Ecto neural progenitor cell (in vitro differentiated cells): ENCODE measurements at regions not wholly inside any gene's neighbourhood (a gene's known extent, or its start where the extent isn't known, plus 50 kb on each side); places are given as distances from the start of the nearest gene placed in this dataset.
"Not testable (repeated sequence)": the region's sequence is repeated elsewhere in the genome, so short reads cannot be mapped to it uniquely, and the experiment has no call there.

ENCODE experiments used
- DNase-seq: peaks from one replicate; pipeline ENCODE4 v3.0.0-alpha.2; 2018; ENCODE audit warnings: low spot score

DNA sequence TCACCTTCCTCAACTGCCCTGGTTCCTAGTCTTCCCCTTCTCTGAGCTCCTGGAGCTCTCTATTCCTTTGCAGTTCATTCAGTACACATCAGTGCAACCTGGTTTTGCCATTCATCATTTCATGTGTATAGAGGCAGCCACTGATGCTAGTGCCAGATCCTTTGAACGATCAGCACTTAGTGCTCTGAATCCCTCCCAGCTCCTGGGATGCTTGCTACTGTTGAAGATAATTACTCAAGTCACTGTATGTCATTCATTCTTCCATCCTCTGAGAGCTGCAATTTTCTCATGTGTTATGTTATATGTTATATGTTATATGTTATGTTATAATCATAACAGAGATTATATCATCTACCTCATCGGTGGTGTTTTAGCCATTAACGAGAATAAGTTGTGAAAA, 98.5 kb upstream of the UXS1 start:
- peak; percentile 15 for DNase-seq

DNA sequence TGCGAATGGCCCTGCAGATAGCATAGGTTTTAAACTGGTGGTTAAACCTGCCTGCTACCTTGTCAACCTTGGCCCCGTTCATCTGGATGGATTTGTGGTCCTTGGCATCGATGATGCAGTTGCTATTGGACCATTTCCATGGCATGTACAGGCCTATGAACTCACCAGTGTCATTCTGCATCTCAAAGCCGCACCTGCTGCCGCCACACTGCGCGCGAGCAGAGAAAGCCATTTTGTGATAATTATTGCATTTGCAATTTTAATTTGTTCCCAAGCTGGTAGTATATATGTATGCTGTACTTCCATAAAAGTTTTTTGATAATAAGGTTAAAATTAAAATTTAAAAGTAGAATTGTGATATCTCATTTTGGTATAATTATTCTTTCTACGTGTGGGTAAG, 94.8 kb upstream of the UXS1 start:
- DNase-seq: peak; percentile 10

DNA sequence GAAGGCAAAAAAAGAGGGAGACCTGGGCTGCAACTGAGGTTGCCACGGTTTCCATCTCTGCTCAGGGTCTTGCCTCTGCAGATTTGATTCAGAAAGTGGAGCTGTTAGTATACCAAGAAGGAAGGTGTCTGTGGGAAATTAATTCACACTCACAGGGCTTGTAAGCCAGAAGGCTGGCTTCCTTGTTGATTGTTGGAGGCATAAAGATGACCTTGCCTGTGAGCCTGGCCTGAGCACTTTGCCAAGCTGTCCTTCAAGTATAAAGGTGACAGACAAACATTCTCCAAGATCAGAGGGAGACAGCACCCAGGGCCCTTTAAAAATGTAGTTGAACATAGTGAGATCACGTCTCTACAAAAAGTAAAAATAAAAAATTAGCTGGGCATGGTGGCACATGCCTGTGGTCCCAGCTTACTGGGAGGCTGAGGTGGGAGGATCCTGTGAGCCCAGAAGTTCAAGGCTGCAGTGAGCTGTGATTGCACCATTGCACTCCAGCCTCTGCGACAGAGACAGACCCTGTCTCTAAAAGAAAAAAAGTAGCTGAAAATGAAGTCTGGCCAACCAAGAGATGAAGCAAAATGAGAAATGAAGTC, 91.2 kb upstream of the UXS1 start:
- DNase-seq: peak; percentile 27

DNA sequence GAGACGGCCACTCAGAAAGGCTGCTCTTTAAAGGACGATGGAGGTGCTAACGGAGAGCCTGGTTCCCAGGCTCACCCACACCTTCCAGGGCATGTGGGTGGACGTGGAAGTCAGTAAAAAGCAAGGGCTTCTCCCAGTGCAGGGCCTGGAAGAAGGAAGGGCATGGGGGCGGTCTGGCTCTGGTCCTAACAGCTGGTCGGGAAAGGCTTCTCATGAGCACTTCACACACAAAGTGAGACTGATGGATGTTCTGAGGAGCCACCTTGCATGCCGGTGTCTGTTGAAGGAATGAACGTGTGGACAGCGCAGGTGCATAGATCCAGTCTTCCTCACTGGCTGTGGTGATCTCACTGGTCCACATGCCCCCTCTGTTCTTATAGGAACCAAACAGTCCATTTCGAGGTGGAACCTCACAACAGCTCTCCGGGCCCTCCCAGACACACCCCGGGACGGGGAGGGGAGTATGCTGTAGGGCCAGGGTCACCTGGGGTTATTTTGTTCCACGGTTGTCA, 90.6 kb upstream of the UXS1 start:
- DNase-seq: peak; percentile 37

DNA sequence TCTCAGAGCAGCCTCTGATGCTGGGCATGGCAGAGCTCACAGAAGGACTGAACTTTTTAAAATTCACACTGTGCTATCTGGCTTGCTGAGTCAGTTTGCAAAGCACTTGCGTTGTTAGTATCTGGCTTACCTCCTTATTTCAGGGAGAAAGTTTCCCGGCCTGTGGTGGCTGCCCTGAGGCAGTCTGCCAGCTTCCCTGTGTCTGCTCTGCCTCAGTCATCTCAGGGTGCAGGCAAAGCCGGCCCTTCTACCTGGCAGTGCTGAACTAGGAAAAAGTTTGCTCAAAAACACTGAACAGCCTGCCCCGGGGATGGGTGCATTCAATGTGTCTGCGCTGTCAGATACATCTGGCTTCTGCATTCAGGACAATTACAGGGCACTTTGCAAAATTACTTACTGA, 90.2 kb upstream of the UXS1 start:
- no peak for DNase-seq

DNA sequence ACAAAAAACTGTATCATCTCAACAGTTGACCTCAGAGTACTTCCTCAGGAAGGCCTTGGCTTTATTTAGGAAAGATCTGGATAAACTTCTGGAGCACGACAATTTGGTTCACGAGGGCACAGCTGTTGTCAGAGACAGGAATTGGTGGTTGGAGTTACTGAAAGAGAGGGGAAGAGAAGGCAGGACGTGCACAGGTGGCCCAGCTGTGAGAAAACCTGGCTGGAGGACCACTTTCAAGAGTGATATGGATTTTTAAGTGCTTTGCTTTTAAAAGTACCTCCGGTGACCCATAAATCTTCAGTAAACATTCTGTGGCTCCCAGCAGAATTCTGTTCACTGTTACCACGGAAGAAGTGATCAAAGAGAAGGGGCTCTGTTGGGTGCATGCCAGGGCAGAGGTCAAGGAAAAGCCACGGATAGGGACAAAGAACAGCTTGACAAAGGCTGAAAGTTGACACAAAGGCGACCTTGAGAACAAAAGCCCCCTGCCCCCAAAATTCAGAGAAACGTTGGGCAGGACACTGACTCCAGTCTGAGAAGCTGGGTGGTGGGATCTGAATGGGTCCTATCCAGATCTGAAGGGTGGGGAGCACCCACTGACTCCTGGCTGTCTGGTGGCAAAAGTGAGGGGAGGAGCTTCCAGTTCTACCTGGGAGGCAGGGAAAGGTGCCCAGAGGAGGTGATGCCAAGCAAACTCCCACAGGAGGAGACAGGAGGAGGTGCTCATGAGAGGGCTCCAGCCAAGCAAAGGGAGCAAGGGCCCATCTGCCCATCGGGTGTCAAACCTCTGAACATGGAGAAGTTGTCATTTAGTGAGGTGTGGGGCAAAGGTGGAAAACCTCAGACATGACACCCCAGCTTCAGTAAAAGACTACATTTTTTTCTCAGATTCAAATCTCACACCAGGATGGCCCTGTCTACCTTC, 89.4 kb upstream of the UXS1 start:
- not testable (repeated sequence) for DNase-seq

DNA sequence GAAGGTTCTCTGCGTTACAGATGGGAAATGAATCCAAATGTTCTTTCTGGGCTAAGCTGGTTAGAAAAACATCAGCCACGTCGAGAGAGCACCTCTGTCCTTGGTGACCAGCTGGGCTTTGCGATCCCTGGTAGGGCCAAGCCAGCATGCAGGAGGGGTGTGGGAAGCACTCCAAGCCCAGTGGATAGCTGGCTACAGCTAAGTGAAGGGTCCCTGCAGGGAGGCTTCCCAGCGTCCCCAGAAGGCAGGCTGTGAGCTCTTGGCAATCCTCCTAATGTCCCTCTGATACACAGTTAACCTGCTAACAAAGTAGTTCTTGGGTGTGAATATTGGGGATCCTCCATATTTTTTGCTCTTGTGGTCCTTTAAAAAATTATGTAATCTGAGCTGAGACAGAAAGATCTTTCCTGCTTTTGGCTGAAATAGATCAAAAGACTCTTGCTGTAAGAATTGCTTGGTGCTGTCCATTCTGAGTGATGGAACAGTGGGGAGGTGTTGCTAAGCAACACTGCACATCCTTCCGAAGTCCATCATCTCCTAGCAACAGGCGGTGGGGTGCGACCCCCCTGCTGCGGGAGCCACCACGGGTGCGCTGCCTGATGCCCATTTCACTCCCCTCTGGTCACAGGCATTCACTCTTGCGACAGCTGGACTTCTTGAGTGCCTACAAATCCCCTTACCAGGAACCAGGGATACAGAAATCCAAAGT, 88.5 kb upstream of the UXS1 start:
- DNase-seq: peak; percentile 66

DNA sequence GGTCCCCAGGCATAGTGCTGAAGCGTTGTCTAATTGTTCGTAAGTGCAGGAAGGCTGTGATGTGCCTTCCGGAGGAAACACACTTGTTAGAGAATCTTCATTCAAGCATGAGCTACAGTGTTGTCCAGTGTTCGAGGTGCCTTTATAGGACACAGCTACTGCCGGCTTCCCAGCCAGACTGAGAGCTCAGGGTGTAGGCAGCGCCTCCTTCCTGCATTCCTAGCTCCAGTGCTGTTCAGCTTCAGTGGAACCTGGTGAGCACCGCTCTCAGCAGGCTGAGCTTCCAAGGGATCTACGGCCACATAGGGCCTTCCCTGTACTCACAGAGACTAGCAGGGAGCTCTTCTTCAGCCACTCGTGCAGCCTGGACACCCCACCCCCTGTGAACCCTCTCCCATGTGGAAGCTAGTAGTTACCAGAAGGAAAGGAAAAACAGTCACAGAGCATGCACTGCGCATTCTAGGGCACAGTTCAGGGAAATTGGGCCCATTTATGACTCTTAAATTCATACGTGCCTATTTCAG, 87.9 kb upstream of the UXS1 start:
- not testable (repeated sequence) for DNase-seq

DNA sequence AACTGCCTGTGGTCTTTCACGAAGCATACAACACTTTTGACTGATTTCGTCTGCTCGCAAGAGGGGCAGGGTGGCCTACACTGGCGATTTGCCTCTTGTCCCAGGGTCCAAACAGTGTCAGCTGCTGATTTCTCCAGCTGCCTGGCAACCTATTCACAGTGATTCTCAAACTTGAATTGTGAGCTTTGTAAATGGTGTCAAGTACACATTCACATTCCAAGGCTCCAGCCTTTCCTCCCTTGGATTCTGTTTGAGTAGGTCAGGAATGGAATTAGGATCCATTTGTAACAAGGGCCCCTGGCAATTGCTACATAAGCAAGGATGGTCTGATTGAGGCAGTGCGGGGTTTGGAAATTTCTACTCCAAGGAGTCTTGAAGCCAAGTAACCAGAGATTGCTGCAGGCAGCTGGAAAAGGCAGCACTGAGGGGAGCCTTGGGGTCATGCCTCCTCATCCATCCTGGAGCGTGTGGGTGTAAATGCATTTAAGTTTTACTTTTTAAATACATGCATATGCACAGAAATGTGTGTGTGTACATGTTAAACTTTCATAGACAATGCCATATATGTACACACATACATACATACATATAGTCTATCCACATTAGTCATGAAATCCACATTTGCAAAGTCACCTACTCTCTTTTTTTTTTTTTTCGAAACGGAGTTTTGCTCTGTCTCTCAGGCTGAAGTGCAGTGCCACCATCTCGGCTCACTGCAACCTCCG, 86.8 kb upstream of the UXS1 start:
- no peak for DNase-seq

DNA sequence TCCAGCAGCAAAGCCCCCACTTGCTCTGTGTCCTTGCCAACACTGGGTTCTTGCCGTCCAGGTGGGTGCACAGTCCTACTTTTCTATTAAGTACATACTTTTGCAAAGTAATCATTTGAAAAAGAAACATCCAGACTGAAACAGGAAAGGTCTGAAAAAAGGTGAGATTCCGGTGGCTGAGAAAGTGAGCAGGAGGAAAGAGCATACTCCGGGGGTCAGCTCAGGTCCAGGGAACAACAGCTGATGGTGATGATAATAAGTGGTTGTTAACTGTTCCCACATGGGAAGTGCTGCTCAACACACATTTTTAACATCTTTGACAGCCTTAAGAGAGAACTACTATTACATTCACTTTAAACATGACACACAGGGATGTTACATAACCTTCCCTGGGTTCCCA, 86.1 kb upstream of the UXS1 start:
- DNase-seq: no peak

DNA sequence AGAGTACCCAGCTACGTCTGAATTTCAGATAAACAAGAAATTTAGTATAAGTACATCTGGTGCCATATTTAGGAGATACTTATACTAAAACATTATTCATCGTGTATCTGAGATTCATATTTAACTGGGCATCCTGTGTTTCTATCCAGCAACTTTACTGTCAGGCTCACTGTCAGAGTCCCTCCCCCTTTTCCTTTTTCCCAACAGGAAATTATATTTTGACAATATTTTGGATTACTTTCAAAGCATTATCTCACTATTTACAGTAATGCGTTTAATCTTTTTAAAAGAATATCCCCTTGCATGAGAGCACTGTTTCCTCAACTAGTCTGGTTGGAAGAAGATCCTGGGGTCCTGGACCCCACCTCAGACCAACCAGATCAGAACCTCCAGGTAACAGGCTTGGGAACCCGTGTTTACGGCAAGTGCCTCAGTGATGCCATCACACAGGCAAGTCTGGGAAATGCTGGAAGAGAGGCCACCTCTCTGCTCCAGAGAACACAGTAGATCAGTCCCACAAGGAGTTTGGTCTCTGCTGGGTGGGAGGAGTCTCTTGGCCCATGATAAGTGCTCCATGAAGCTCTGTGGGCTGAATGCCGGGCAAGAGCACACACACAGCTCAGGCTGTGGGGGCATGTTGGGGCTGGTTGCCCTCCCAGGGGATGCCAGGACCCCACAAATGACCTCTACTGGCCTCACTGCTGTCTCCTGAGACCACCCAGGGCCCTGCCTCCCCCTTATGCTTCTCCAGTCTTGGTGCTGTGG, 84.2 kb upstream of the UXS1 start:
- no peak for DNase-seq

DNA sequence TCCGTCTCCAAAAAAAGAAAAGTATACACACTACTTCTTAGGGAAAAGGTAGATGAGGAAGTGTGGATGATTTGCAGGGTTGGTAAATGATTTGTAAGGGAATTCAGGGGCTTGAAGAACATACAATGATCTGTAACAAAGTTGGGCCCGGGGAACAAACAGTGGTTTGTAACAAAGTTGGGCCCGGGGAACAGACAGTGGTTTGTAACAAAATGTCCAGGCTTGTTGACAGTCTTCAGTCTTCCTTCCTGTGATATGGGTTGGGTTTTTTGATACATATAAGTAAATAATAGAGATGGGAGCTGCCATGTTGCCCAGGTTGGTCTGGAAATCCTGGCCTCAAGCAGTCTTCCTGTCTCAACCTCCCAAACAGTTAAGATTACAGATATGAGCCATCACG, 83.3 kb upstream of the UXS1 start:
- DNase-seq: no peak

DNA sequence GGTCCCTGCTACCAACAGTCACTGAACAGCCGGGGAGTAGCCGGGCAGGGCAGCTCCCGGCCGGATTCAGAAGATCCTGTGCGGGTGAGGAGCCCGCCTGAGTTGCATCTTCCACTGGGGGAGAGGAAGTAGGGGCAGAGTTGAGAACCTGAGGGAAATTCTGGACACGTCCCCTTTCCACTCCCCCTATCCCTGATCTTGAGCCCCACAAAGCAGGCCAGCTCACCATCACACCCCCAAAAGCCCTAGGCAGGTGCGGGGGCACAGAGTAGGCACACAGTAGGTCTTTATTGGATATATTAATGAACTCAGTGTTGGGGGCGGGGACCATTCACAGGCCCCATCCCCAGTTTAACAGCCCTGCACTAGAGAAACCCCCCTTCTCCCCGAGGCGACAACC, 81.9 kb upstream of the UXS1 start:
- DNase-seq: no peak

DNA sequence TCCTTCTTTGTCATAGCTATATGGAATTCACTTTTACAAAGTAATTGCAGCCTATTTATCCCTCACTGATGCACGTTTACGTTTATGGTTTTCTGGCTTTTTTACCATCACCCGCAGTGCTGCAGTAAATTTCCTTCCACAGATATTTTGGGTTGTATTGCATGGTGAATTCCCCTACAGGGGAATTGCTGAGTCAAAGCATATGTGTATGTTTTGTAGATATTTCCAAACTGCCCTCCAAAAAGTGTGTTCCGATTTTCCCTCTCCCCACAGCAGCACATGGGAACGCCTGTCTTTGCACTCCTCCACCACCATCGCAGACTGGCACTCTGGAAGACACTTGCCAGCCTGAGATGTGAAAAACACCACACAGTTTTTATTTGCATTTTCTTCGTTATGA, 80.6 kb upstream of the UXS1 start:
- DNase-seq: no peak

DNA sequence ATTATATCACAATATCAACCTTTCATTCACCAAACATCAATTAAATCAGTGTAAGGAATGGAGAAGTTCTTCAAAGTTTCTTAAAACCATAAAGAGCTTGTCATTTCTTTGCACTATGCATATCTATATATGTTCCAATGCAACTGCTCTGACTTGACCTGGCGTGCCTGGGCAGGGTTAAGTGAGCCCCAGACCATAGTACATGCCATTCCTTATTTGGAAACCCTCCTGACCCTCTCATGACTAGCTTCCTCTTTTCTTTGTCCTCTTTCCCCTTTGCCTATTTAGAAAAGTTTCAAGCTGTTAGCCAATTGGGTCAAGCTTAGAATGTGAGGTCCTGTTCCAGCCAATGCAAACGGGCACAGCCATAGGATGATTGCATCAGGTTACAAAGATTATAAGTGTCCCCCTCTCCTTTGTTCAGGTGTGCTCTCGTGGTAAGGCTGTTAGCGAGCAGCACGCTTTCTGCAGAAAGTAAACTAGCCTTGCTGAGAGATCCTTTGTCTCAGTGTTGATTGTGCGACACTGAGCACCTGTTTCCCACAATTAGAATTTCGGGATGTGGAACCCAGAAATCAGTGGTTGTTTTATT, 78.2 kb upstream of the UXS1 start:
- DNase-seq: no peak

DNA sequence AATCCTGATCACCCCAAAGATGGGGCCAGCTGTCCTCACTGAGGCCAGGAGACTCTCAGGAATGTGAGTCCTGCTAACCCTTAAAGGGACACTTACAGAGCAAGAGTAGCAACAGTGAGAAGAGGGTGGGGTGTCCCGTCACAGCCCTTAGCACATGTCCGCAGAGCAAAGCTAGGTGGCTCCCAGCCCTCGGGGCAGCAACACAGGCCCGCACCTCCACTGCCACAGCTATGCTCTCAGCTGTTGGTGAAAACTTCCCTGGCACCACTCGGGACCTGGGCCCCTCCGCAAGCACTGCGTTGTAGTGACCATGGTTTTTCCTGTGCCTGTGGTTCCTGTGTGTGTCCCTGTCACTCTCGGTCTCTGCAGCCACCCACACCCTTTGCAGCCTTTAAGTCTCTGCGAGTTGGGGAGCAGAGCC, 76.4 kb upstream of the UXS1 start:
- no peak for DNase-seq

DNA sequence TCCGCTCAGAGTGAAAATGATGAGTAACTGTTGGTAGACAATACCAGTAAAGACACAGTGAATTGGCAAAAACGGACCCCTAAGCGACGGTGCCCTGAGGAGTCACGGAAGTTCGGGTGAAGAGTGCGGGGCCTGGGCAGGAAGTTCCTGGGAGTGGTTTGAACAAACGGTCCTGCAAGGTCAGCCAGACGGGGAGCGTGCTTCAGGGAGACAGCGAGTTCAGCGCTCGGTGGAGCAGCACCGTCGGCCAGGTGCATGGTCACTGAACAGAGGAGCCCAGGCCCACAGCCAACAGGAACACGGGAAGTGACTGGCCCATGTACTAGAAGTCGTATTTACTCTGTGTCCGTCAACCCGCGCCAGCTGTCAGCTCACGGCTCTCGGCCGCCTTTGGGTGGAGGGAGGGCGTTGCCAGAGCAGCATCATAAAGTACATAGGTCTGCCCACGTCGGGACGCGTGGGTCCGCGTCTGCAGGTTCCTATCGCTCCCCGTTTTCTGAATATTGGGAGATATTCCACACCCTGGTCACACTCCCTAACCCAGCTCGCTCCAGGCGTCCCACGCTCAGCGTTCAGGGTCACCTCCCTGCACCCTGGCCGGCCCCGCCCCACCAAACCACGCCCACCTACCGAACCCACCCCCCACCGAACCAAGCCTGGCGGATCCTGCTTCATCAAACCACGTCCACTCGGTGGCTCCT, 75.6 kb upstream of the UXS1 start:
- DNase-seq: no peak

DNA sequence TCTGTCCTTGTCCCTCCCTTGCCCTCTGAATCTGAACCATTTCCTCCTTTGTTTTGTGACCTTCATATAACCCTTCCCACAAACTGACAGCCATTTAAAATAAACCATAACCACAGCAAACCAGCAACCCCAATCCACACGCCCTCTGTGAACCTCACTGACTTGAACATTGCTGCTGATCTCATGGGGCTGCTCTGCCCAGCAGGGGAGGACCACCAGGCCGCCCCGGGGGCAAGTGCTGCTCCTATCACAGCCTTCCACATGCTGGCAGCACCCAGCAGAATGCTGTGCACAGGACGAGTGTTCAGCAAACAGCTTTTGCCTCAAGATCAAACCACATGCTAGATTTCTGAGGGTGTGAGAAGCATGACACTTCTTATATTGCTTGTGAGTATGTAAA, 73.9 kb upstream of the UXS1 start:
- DNase-seq: no peak

DNA sequence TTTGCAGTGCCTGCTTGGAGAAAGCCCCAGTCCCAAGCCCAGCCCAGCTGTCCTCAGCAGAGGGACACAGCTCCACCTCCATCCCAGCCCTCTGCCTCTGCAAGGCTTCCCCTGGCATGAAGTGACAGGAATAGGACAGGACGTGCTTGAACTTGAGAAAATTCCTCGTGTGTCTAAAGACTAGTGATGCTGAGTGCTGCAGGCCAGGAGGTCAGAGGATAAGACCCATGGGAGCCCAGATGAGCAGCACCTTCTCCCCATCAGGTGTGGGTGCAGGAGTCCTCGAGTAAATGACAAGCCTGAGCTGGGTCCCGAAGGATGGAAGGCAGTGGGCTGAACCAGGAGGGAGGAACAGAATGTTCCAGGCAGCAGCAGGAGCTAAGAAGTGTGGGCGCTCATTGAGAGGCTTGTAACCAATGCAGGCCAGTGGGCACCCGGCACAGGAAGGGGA, 67.8 kb upstream of the UXS1 start:
- no peak for DNase-seq

DNA sequence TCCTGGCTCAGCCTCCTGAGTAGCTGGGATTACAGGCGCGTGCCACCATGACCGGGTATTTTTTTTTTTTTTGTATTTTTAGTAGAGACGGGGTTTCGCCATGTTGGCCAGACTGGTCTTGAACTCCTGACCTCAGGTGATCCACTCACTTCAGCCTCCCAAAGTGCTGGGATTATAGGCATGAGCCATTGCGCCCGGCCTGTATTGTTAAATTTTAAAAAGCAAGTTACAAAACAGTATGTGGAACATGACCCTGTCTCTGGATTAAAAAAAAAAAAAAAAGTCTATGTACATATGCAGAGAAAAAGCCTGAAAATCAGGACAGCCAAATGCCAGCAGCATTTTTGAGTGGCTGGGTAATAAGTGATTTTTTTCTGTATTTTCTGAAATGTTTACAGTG, 64.8 kb upstream of the UXS1 start:
- not testable (repeated sequence) for DNase-seq
